ENCODE measurements at regions not wholly inside any gene's neighbourhood (a gene's known extent, or its start where the extent isn't known, plus 50 kb on each side); places are given as distances from the start of the nearest gene placed in this dataset.

- Histone ChIP-seq H3K27me3 (ENCODE audit: control insufficient read depth, insufficient read depth, low read length) (no peaks in the 10 kb centered on the region), H3K4me3 (ENCODE audit: low read depth, low read length) (no peak overlapping the region), H3K36me3 (ENCODE audit: control insufficient read depth, insufficient read depth, low read length) (no peaks in the 10 kb centered on the region)
- TF ChIP-seq CTCF (IDR thresholded peaks at IDR 0.05; ENCODE audit: insufficient read depth, low read length, severe bottlenecking), result no peak
- FAIRE-seq, result no peak
- DNase-seq (ENCODE audit: low read depth), result no peak
Measured at GRCh38 chr5:110058175-110058574, 368.4 kb downstream of the MAN2A1 start.

GRCh38 chr5:110062246-110062645 is 372.5 kb downstream of the MAN2A1 start:
- FAIRE-seq (no peak), DNase-seq (ENCODE audit: low read depth) (no peak)
- H3K4me3 ChIP-seq (ENCODE audit: low read depth, low read length), result no peak overlapping the region
- no peaks in the 10 kb centered on the region for H3K27me3 ChIP-seq (ENCODE audit: control insufficient read depth, insufficient read depth, low read length)
- no peak for TF ChIP-seq CTCF (IDR thresholded peaks at IDR 0.05; ENCODE audit: insufficient read depth, low read length, severe bottlenecking)
- no peaks in the 10 kb centered on the region for H3K36me3 ChIP-seq (ENCODE audit: control insufficient read depth, insufficient read depth, low read length)

GRCh38 chr5:110063640-110064602 is 374.2 kb downstream of the MAN2A1 start:
- Histone ChIP-seq H3K4me3 (ENCODE audit: low read depth, low read length) (no peak overlapping the region), H3K36me3 (ENCODE audit: control insufficient read depth, insufficient read depth, low read length) (no peaks in the 10 kb centered on the region), H3K27me3 (ENCODE audit: control insufficient read depth, insufficient read depth, low read length) (no peaks in the 10 kb centered on the region)
- no peak for FAIRE-seq
- TF ChIP-seq CTCF (IDR thresholded peaks at IDR 0.05; ENCODE audit: insufficient read depth, low read length, severe bottlenecking), result no peak
- peak; percentile 48 for DNase-seq (ENCODE audit: low read depth)

- TF ChIP-seq CTCF (IDR thresholded peaks at IDR 0.05; ENCODE audit: insufficient read depth, low read length, severe bottlenecking), result no peak
- FAIRE-seq, result no peak
- no peak for DNase-seq (ENCODE audit: low read depth)
- H3K36me3 ChIP-seq (ENCODE audit: control insufficient read depth, insufficient read depth, low read length), result no peaks in the 10 kb centered on the region
- H3K4me3 ChIP-seq (ENCODE audit: low read depth, low read length), result no peak overlapping the region
- H3K27me3 ChIP-seq (ENCODE audit: control insufficient read depth, insufficient read depth, low read length), result no peaks in the 10 kb centered on the region
Measured at GRCh38 chr5:110064603-110065268, 375.0 kb downstream of the MAN2A1 start.

GRCh38 chr5:110070836-110071235 is 381.1 kb downstream of the MAN2A1 start:
- no peak for TF ChIP-seq CTCF (IDR thresholded peaks at IDR 0.05; ENCODE audit: insufficient read depth, low read length, severe bottlenecking)
- Histone ChIP-seq H3K27me3 (ENCODE audit: control insufficient read depth, insufficient read depth, low read length) (no peaks in the 10 kb centered on the region), H3K36me3 (ENCODE audit: control insufficient read depth, insufficient read depth, low read length) (no peaks in the 10 kb centered on the region), H3K4me3 (ENCODE audit: low read depth, low read length) (no peak overlapping the region)
- DNase-seq (ENCODE audit: low read depth), result no peak
- FAIRE-seq, result no peak
